ENCODE measurements at regions not wholly inside any gene's neighbourhood (a gene's known extent, or its start where the extent isn't known, plus 50 kb on each side); places are given as distances from the start of the nearest gene placed in this dataset.
"Not testable (repeated sequence)": the region's sequence is repeated elsewhere in the genome, so short reads cannot be mapped to it uniquely, and the experiment has no call there.

DNA sequence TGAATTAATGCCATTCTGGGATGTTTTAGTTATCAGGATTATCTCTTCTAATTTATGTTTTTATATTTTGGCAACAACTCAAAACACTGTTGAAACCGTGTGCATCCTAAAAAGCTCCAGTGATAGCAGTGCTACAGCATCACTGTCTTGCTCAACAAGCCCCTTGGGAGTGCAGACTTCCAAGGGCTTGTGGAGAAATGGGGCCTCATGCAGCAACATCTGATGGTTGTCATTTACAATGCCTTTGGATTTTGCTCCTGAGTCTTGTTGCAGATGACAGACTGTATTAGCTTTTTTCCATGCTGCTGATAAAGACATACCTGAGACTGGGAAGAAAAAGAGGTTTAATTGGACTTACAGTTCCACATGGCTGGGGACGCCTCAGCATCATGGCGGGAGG, 515.4 kb downstream of the NEBL start:
- no peak for DNase-seq

DNA sequence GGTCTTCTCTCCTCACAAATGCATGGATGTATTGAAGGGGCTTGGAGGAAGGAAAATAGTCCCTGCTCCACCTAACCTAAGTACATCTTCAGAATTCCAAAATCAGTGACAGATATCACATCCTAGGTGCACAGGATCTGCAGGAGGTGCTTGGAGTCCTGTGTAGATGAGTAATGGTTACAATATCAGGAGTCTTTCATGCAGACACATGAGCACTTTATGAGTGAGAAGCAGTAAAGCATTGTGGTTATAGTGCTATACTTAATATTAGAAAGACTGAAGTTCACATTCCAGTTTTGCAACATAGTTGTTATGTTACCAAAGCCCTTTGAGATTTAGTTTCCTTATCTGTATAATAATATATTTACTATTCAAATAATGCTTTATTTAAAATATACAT, 516.7 kb downstream of the NEBL start:
- DNase-seq: no peak

DNA sequence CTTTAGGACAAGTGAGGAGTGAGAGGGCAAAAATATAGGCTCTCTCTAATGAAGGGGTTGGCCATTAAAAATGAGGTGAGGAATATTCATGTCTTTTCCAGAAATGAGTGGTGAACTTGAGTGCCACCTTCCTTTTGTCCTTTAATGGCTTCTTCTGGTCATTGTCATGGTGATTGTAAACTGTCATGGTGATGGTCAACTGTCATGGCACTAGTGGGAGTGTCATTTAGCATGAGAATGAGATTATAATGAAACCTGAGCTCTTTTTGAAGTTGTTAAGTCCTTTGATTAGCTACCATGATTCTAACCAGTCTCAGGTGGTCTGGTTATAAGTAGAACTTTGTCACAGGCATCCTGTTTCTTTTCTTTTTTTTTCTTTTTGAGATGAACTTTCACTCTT, 524.4 kb downstream of the NEBL start:
- DNase-seq: no peak

DNA sequence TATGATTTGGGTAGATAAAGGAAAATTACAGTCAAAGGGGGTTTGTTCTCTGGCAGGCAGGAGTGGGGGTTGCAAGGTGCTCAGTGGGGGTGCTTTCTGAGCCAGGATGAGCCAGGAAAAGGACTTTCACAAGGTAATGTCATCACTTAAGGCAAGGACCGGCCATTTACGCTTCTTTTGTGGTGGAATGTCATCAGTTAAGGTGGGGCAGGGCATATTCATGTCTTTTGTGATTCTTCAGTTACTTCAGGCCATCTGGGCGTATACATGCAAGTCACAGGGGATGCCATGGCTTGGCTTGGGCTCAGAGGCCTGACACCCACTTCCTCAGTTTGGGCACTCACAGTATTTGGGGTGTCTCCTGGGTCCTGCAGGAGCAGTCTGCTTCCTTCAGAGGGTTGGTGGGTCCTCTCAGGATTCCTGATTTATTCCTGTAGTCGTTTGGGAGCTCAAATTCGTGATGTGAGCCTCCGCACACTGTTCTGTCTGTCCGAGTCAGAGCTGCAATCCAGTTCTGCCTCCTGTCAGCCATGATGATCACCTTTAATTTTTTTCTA, 526.1 kb downstream of the NEBL start:
- not testable (repeated sequence) for DNase-seq

DNA sequence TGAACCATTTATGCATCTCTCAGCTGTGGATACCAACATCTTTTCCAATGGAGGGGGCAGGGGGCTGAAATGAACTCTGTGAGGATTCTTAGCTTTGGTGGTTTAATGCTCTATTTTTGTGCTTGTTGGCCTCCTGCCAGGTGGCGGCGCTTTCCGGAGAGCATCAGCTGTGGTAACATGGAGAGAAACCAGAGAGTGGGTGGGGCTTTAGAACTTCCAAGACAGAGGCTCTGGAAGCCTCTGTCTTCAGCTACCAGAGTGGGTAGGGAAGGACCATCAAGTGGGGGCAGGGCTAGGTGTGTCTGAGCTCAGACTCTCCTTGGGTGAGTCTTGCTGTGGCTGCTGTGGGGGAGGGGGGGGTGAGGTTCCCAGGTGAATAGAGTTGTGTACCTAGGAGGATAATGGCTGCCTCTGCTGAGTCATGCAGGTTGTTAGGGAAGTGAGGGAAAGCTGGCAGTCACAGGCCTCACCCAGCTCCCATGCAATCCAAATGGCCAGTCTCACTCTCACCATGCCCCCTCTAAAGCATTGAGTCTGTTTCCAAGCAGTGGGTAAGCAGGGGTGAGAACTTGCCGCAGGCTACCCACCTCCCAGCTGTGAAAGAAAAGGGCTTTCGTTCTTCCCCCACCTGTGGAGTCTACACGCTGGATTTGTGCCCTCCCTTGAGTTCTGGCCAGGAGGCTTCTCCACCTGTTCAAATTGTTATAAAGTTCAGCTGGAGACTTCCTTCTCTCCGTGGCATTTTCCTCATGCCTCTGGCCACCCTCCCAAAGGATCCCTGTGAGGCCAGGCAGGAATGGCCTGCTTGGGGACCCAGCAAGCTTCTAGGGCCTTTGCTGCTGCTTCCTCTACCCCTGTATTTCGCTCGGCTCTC, 527.0 kb downstream of the NEBL start:
- no peak for DNase-seq

DNA sequence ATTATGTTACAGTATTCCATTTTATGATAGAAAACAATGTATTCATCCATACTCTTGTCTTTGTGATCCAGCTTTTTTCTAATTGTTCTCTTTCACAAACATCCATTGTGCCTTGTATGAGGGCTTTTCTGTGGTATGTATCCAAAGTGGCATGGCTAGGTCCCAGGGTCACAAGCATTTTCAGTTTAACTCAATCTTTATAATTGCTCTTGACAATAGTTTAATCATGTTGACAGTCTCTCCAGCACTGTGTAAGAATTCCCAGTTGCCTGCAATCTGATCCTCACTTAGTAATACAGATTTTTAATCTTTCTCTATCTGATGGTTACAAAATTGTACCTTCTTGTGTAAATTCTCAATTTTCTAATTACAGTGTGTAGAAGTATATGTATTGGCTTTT, 533.4 kb downstream of the NEBL start:
- DNase-seq: no peak

DNA sequence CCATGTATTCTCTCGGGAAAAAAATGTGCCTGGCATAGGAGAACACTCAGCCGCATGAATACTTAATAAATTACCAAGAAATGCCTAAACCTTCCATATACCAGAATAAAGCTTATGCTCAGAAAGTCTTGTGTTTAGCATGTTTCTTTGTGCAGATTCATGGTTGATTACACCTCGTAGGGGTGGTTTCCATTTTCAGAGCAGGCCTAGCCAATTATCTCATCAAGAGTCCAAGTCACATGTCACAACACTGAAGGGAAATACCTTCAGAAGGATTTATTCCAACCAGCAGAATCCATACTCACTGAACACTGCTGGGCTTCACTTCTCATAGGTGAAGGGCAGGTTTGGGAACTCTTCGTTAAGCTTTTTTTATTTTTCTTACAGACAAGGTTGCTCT, 539.7 kb downstream of the PLXDC2 start:
- no peak for DNase-seq

DNA sequence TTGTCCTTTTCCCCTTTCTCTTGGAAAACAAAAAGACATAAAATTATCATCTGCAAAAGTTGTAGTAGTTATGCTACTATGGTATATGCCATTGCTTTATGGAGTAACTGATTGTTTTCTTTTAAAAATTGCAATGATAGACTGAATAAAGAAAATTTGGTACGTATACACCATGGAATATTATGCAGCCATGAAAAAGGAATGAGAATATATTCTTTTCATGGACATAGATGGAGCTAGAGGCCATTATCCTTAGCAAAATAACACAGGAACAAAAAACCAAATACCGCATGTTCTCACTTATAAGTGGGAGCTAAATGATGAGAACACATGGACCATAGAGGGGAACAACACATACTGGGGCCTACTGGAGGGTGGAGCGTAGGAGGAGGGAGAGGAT, 538.8 kb downstream of the PLXDC2 start:
- no peak for DNase-seq

DNA sequence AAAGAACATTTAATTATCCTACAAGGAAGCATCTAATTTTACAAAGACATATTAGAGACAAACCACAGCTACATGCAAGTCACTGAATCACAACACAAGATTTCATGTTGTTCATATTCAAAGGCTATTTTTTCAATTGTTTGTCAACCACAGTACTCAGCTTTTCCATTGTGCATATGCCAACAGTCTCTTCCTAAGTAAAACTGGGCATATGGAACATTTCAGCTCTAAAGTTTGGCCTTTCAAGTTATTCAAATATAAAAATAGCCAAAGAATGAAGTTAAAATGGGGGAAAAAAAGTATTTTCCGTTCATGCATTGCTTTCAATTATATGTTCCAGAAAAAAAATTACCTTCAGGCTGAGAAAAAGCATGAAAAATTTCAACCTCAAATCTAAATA, 537.9 kb downstream of the PLXDC2 start:
- DNase-seq: no peak

DNA sequence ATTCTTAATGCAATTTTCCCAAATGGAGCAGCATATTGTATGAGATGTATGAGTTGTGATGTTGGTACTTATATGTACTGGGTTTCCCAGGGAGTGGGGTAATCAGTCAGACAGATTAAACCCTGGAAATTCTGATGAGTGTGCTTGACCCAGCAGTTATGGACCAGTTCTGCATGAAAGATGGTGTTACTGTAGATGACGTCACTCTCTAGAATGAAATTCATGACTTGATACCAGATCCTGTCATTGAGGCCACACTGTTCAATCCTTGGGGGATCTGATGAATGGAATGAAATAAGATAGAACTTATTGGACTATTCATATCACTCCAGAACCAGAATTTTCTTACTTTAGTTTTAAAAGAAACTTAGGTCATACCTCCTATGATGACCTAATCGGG, 534.3 kb downstream of the PLXDC2 start:
- DNase-seq: no peak

DNA sequence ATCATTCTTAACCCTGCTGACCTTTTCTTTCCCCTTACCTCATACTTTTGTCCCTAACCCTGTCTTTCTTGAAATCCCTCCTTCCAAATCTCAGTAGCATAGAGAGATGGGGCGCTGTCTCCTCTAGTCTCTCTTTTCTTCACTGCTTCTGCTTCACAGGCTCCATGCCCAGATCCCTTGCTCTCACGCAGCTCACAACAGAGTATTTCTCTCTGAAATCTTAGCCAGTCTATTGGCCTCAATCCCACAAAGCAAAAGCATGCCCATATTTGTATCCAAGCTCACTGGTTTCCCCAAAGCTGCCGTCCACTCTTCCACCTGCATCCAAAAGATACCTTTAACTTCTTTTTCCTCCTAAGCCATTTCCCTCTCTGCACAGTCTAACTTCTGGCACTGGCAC, 526.8 kb downstream of the PLXDC2 start:
- no peak for DNase-seq
